LNCAP (cell line): ENCODE measurements at regions not wholly inside any gene's neighbourhood (a gene's known extent, or its start where the extent isn't known, plus 50 kb on each side); places are given as distances from the start of the nearest gene placed in this dataset.

Experiments
- TF ChIP-seq, protein P1 (sequence below): fragments of 450-650 bp; IDR thresholded peaks from 2 replicates; pipeline ENCODE4 v1.5.1; 2017; ENCODE audit warnings: mild to moderate bottlenecking

DNA sequence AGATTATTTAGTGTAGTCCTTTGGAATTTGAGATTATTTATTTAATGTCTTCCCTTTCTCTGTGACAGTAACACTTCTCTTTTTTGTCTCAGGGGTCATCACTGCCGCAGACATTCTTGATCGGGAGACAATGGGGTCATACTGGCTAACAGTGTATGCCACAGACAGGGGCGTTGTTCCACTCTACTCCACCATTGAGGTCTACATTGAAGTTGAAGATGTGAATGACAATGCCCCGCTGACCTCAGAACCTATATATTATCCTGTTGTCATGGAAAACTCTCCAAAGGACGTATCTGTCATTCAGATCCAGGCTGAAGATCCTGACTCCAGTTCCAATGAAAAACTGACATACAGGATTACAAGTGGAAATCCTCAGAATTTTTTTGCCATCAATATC lies 299.9 kb downstream of the FAT3 start:
- TF ChIP-seq, protein P1, sequence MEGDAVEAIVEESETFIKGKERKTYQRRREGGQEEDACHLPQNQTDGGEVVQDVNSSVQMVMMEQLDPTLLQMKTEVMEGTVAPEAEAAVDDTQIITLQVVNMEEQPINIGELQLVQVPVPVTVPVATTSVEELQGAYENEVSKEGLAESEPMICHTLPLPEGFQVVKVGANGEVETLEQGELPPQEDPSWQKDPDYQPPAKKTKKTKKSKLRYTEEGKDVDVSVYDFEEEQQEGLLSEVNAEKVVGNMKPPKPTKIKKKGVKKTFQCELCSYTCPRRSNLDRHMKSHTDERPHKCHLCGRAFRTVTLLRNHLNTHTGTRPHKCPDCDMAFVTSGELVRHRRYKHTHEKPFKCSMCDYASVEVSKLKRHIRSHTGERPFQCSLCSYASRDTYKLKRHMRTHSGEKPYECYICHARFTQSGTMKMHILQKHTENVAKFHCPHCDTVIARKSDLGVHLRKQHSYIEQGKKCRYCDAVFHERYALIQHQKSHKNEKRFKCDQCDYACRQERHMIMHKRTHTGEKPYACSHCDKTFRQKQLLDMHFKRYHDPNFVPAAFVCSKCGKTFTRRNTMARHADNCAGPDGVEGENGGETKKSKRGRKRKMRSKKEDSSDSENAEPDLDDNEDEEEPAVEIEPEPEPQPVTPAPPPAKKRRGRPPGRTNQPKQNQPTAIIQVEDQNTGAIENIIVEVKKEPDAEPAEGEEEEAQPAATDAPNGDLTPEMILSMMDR, result no peak

DNA sequence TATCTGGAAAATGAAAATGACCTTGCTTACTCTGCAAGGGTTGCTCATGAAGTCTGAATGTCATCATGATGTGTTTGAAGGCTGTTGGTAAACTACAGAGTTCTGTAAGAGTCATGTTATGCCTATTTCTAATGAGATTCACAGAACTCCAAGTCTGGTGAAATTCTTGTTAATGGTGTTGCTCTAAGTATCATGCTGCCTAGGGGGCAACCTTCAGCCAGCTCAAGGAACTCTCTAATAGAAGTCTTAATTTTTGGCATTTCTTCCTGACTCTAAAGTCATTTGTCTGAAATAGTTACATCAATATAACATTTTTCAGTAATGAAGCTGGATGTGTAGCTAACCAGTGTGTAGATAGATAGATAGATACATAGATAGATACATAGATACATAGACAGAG lies 302.8 kb downstream of the FAT3 start:
- TF ChIP-seq, protein P1, result no peak

DNA sequence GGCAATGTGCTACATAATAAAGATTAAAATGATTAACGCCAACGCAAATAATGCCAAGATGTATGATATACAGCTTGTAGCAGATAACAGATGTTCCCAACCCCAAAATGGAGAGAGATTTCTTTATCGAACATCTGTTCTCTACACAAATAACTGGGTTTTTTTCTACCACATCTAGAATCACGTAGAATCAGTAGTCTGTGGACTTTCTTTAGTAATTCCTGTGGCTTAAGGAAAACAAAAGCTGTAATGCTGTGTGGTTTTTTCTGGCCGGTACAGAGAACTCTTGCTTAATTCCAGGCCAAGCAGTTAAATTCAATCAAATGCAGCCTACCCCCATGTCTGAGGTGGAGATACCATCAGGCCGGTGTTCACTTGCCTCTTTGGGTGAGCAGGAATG lies 303.4 kb downstream of the FAT3 start:
- TF ChIP-seq, protein P1, result no peak

DNA sequence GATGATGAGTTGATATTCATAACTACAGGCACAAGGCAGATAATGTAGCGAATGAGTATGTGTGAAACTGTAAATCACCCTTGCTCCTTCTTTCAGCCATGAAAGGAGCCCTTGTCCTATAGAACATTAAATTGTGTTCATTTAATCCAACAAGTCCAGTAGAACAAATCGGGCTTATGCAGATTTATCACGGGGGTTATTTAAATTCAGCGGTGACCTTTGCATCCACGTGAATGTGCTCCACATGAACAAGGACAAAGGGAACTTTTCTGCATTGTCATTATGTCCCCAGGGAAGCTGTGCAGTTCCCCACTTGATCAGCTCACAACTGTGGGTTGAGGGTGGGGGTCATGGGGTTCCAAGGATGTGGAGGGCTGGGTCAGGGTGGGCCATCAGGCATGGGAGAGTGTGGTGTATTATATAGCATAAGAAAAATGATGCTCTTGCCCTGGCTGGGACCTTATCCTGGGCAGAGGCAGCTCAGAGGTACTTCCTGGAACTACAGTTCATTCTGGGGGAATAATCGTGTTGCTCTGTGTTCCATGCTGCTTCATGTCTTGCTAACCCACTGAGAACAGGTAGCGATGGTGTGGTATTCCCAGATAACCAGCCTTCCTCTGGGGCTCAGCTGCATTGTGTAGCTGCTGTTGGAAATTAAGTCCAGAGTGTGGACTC lies 306.6 kb downstream of the FAT3 start:
- TF ChIP-seq, protein P1, result no peak

DNA sequence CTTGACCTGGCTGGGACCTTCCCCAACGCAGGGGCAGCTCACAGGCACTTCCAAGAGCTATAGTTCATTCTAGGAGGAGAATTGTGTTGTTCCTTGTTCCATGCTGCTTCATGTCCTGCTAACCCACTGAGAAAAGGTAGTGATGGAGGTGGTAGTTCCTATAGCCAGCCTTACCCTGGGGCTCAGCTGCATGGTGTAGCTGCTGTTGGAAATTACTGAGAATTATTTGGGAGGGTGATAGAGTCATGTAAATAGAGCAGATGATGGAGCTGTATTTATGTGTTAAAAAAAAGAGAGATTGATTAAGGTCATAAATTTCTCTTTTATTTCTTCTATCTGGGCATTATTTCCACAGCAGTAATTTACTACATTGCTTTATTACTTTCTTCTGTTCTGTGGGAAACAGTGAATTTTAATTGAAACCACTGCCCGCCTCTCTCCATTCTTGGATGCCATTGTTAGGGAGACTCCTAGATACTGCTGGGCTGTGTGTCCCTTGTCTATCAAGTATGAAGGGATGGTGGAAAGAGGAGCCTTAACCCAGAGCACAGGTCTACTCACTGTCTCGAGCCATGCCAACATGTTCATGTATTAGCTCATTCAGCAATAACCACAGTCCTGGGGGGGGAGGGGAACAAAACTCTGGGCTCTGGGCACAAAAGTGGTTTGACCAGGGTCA lies 309.2 kb downstream of the FAT3 start:
- TF ChIP-seq, protein P1, result no peak

DNA sequence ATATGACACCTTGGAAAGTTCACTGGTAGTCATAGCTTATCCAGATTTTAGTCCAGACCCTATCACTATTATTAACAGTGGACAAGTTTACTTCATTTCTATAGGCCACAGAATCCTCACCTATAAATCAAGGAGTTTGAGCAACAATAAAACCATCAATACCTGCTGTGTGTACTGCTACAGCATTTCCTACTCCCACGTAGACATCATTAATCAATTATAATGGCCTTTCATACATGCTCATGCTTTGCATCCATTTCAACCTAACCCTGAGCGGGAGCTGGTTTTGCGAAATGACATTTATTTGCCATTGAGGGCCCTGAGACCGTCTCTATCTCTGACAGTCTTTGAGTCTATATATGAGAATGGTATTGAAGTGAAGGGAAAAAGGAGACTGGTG lies 312.3 kb downstream of the FAT3 start:
- TF ChIP-seq, protein P1, result no peak

DNA sequence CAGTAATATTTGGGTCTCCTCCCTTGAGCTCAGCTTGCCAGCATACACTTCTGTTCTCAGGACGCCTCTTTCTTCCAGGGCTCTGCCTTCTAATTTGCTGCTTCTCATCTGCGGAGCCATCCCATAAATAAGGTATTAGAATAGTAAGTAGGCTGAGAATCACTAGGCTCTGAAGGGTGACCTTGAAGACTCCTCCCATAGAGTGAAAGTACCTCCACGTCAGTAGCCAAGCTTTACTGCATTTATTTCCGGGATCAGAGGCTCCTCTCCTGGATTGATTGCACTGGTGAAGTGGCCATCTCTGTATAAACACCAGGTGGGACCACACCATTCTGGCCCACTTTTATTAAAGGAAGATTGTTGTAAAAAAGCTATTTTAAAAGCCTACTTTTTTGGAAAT lies 315.5 kb downstream of the FAT3 start:
- TF ChIP-seq, protein P1, result no peak
